EL (cell line): ENCODE measurements at regions not wholly inside any gene's neighbourhood (a gene's known extent, or its start where the extent isn't known, plus 50 kb on each side); places are given as distances from the start of the nearest gene placed in this dataset.
"Not testable (repeated sequence)": the region's sequence is repeated elsewhere in the genome, so short reads cannot be mapped to it uniquely, and the experiment has no call there.

Source experiments
- DNase-seq: peaks from one replicate; pipeline ENCODE4 v3.0.0-alpha.2; 2016

DNA sequence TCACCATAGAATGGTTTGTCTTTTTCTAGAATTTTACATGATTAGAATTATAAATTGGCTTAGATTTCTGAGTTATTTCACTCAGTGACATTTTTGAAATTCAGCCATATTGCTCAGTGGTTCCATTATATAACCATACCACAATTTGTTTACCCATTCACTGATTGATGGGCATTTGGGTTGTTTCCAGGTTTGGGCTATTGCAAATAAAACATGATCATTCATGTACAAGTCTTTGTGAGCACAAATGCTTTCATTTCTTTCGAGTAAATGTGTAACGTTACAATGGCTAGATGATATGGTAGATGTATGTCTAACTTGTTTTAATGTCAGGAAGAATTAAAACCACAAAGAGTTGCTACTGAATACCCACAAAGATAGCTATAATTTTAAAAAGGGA, 279.9 kb upstream of the TARS1 start:
- no peak for DNase-seq

GRCh38 chr5:33161421-33161820, 279.3 kb upstream of the TARS1 start:
- DNase-seq, result no peak

GRCh38 chr5:33162057-33162456, 278.7 kb upstream of the TARS1 start:
- no peak for DNase-seq

- DNase-seq, result no peak
Observed at GRCh38 chr5:33166522-33166921, 274.2 kb upstream of the TARS1 start.

- DNase-seq, result no peak
Observed at GRCh38 chr5:33166948-33167347, 273.8 kb upstream of the TARS1 start.

- DNase-seq, result no peak
Observed at GRCh38 chr5:33167541-33167940, 273.2 kb upstream of the TARS1 start.

GRCh38 chr5:33170411-33170810, 270.4 kb upstream of the TARS1 start:
- DNase-seq, result no peak

- no peak for DNase-seq
Observed at GRCh38 chr5:33174383-33174782, 266.4 kb upstream of the TARS1 start.

DNA sequence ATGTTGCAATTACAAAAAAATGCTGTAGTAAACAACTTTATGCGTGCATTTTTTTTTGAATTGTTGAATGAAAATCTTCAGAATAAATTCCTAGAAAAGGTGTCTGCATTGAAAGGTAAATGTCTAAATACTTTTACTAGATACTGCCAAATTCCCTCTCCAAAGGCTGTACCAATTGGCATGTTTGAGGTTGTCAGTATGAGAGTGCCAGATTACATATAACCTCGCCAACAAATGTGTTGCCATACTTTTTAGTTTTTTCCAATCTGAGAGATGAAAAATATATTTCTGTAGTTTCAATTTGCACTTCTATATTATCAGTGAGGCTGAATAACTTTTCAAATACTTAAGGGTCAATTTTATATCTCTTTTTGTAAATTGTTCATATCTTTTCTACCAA, 261.5 kb upstream of the TARS1 start:
- no peak for DNase-seq

- peak; percentile 55 for DNase-seq
Observed at GRCh38 chr5:33180900-33181299, 259.9 kb upstream of the TARS1 start.

DNA sequence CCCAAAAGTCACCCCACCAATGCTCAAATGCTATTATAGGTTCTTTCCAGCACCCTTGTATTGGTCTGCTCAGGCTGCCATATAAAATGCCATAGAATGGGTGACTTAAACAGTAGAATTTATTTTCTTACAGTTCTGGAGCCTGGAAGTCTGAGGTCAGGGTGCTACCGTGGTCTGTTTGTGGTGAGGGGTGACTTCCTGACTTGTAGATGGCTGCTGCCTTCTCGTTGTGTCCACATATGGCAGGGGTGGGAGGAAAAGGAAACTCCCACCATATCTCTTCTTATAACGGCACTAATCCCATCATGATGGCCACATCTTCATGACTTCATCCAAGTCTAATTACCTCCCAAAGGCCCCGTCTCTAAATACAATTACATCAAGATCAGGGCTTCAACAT, 257.8 kb upstream of the TARS1 start:
- DNase-seq, result no peak

GRCh38 chr5:33184367-33184766, 256.4 kb upstream of the TARS1 start:
- no peak for DNase-seq

GRCh38 chr5:33188089-33188488, 252.7 kb upstream of the TARS1 start:
- no peak for DNase-seq

DNA sequence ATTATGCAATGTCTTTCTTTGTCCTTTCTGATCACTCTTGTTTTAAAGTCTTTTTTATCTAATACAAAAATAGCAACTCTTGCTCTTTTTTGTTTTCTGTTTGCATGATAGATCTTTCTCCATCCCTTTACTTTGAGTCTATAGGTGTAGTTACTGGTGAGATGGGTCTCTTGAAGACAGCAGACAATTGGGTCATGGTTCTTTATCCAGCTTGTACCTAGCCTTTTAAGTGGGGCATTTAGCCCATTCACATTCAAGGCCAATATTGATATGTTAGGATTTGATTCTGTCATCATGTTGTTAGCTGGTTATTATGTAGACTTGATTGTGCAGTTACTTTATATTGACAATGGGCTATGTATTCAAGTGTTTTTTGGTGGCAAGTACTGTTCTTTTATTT, 245.9 kb upstream of the TARS1 start:
- DNase-seq, result no peak

GRCh38 chr5:33195431-33196165, 245.2 kb upstream of the TARS1 start:
- DNase-seq, result peak; percentile 83

DNA sequence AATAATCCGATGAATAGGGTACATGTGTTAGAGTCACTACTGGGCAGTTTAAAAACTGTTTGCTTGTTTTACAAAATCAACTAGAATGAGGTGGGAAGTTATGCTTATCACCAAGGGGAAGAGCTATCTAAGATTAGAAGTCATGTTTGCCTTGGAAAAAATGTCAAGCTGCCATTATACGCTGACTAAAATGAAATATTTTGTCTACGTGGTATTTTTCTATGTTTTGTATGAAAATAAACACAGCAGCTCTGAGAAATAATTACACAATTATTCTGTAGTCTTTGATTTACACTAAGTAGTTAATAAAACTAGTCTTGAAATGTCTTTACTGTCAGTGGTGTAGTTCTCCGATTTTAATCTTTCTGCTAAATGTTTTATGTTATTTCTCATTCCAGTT, 241.9 kb upstream of the TARS1 start:
- no peak for DNase-seq

DNA sequence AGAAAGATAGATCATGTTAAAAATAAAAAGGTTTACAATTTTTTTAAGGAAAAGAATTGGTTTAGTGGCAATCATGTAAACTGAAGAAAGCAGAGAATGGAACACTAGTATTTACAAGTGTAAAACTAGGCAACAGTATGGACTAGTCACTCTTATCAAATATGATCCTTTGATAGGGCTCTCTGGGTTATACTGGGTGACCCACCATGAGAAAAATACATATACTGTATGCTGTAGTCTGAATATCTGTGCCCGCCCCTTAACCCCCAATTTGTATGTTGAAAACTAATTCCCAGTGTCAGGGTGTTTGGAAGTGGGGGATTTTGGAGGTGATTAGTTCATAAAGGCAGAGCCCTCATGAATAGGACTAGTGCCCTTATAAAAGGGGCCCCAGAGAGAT, 236.8 kb upstream of the TARS1 start:
- no peak for DNase-seq

DNA sequence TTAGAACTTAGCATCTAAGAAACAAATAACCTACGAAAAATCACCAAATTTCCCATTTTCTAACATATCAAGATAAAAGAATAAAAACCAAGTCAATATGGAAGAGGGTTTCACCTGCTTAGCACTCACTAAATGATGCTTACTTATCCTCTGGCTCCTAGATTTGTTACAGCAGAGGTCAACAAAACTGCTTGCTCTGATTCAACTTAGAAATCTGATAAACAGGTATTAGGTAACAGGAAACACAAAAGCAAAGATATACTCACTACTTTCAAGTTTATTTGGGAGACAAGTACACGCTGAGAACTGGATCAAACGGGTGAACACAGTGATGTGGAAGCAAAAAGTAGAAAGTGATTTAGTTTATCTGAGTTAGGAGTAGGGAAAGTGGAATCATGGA, 235.7 kb upstream of the TARS1 start:
- DNase-seq, result no peak

DNA sequence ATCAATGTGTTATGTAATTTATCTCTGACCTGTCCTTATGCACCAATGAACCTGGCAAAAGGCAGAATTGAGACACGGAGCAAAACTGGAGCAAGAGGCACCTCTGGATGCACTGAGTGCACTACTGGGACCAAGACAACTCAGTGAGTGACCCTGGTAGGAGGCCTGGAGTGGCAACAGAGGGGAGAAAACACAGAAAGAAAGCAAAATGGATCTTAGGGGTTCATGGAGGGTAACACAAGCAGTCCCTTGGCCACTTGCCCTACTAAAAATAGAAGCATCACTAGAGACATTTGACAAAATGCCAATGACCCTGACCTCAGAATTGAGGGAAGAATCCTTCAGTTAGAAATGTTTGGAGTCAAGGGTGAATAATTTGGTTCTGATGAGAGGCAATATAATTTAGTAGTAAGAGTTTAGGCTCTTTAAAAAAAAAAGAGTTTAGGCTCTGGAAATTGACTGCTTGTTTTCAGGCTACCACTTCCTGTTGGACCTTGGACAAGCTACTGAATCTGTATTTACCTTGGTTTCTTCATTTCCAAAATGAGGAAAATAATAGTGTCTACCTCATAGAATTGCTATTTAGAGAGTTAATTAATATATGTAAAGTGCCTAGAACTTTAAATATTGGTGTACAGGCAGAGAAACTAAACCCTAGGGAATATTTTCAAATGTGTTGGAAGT, 234.9 kb upstream of the TARS1 start:
- peak; percentile 13 for DNase-seq

DNA sequence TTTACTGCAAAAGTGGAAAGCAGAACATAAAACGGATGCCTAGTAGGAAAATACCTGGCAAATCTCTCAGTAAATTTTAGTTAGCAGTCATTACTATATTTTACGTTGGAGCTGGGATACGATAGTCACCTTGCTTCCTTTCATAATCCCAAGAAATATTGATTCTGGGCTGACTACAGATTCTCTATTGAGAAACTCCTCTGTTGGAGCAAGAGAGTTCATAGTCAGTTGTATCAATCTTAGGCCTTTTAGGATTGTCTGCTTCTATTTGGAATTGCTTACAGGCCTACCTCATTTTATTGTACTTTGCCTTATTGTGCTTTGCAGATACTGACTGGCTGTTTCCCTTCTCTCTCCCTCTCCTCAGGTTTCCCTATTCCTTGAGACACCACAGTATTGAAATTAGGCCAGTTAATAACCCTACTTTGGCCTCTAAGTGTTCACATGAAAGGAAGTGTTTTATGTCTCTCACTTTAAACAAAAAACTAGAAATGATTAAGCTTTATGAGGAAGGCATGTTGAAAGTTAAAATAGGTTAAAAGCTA, 233.7 kb upstream of the TARS1 start:
- no peak for DNase-seq

DNA sequence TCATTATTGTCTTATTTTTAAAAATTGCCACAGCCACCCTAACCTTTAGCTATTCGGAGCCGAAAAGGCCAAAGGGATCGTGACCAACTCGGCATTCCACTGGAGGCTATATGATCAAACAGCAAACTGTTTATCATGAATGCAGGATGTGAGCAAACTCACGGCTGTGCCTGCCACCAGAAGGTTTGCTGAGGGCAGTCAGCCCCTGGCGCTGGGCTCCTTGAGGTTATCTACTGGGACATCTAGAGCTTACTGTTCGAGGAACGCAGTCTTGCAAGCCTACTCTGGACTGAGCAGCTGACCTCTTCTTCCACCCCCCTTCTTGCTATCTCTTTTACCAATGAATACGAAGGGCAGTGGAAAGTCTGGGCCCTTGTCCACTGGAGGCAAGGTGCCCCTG, 231.5 kb upstream of the TARS1 start:
- DNase-seq, result no peak

GRCh38 chr5:33210221-33210620, 230.5 kb upstream of the TARS1 start:
- not testable (repeated sequence) for DNase-seq

- DNase-seq, result no peak
Observed at GRCh38 chr5:33210978-33211377, 229.8 kb upstream of the TARS1 start.

GRCh38 chr5:33212439-33212838, 228.3 kb upstream of the TARS1 start:
- DNase-seq, result no peak

- no peak for DNase-seq
Observed at GRCh38 chr5:33212900-33213299, 227.9 kb upstream of the TARS1 start.
